HG02642 (cell line): ENCODE measurements at regions not wholly inside any gene's neighbourhood (a gene's known extent, or its start where the extent isn't known, plus 50 kb on each side); places are given as distances from the start of the nearest gene placed in this dataset.

Experiments
- ATAC-seq: cut with Tn5 transposase; IDR thresholded peaks from one replicate; pipeline ENCODE4 v1.9.1; 2021; ENCODE audit warnings: mild to moderate bottlenecking; ENCODE audit not compliant: unreplicated experiment, poor library complexity

DNA sequence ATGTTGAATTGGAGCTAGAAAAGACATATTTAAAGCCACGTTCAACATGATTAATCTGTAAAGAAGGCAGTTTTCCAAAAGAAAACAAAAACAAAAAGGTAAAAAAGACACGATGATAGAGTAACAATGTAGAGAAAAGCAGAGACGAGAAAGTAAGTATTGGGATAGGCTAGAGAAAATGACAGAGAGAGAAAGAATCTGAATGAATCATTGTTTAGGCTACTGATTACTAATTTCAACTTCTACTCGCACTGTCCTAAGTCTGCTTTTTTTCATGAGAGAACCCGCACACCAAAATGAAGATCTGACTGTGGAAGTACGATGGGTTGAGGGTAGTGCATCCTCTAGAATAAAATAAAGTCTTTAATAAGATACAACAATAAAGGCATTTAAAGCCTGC lies 1599.2 kb upstream of the TMEFF2 start:
- no peak for ATAC-seq

DNA sequence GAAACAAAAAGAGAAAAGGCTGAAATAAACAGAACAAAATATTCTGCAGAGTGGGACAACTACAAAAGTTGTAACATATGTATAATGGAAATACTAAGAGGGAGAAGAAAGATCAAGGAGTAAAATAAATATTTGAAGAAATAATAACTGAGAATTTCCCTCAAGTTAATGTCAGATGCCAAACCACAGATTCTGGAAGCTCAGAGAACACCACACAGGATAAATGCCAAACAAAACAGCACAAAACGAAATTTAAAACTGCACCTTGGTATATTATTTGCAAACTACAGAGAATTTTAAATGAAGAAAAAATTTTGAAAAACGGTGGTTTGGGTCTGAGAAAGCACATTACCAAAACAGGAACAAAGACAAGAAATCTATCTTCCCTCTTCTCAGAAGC lies 1588.9 kb upstream of the TMEFF2 start:
- ATAC-seq, result no peak

DNA sequence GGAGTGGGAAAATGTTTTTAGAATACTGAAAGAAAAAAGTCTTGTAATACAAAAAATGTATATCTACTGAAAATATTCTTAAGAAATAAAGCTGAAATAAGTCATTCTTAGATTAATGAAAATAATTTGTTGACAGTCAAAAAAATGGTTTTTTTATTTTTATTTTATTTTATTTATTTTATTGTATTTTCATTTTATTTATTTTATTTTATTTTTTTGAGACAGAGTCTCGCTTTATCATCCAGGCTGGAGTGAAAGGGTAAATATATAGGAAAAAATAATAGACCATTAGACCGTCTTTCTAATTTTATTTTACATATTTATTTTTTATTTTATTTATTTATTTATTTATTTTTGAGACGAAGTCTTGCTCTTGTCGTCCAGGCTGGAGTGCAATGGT lies 1583.6 kb upstream of the TMEFF2 start:
- ATAC-seq, result no peak

GRCh38 chr2:193776988-193777387 lies 1582.3 kb upstream of the TMEFF2 start:
- no peak for ATAC-seq

GRCh38 chr2:193774166-193774565 lies 1579.4 kb upstream of the TMEFF2 start:
- no peak for ATAC-seq

DNA sequence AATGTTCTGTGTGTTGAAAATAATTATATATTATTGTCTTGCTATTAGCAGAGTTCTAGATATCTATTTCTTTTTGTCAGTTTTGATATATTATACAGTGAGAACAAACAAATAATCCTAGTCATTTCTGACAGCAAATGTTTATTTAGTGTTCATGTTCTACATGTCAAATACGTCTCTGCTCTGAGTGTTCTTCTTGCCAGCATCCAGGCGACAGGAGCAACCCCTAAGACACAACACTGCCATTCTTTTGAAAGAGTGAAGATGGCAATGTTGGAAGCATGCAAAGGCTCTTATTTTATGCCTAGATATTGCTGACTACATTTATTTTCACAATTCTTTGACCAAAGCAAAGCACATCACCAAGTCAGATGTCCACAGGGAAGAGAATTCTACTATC lies 1556.6 kb upstream of the TMEFF2 start:
- no peak for ATAC-seq

DNA sequence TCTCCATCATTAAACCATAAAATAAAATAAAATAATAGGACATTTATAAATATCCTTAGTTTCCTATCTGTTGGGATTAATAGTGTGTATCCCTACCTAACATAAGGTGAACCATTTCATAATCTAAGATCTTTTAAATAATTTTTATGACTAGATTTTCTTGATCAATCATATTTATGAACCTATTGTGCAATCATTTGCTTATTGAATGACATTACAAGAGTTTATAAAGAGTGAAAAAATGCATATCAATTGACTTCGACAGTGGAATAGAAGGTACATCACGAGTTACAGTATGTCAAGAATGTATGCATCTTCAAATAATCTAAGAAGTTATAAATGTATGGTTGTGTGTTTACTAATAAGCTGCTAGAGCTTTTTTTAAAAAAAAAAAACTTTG lies 1554.8 kb upstream of the TMEFF2 start:
- ATAC-seq, result no peak

DNA sequence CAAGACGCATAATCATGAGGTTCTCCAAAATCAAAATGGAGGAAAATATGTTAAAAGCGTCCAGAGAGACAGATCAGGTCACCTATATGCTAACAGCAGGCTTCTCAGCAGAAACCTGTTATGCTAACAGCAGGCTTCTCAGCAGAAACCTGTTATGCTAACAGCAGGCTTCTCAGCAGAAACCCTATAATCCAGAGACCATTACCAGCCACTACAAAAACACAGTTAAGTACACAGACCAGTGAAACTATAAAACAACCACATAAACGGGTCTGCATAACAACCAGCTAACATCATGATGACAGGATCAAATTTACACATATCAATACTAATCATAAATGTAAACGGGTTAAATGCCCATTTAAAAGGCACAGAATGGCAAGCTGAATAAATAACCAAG lies 1548.4 kb upstream of the TMEFF2 start:
- no peak for ATAC-seq

DNA sequence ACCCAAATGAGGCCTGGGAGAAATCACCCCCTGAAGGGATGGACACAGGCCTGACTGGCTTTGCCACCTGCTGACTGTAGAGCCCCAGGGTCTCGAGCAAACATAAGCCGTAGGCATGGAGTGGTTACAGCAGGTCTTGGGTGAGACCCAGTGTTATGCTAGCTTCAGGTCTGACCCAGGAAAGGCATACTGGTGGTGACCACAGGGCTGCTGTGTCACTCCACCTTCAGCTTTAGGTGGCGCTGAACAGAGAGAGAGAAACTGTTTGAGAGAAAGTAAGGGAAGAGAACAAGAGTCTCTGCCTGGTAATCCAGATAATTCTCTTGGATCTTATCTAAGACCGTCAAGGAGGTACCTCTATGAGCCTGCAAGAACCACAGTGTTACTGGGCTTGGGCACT lies 1544.2 kb upstream of the TMEFF2 start:
- no peak for ATAC-seq

- no peak for ATAC-seq
These were observed 1518.2 kb upstream of the TMEFF2 start for GRCh38 chr2:193712912-193713311.

- ATAC-seq, result no peak
These were observed 1508.7 kb upstream of the TMEFF2 start for GRCh38 chr2:193703411-193703810.

DNA sequence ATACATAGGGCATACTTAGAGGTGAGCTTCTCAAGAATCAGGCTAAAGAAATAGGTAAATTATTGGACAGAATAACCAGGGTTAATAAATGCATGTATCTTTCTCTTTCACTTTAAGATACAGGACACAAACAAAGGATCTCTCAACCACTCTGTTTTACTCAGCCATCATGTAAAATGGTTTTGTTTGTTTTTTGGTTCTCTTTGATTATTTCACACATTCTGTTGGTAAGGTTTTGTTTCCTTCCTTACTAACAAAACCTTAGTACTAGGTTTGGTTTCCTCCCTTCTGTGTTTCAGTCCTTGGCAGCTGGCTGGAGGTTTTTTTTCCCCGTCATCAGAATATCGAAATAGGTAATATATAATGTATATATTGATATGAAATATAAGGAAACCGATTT lies 1506.8 kb upstream of the TMEFF2 start:
- no peak for ATAC-seq

DNA sequence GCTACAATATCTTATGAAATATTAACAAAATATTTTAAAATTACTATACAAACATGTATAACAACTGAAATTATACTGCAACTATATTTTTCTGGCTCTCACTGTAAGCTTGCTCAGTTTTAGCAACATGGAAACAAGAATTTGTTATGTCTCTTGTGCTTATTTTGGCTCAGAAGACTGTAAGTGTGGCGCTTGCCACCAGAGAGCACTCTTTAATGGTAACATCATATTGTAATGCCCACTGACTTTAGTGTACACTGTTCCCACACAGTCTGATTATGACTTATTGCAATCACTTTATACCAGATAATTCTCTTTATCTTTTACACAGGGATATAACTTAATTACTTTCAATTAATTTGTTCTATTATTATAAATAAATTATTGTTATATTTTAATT lies 1500.6 kb upstream of the TMEFF2 start:
- ATAC-seq, result no peak

GRCh38 chr2:193693758-193694157 lies 1499.0 kb upstream of the TMEFF2 start:
- no peak for ATAC-seq

DNA sequence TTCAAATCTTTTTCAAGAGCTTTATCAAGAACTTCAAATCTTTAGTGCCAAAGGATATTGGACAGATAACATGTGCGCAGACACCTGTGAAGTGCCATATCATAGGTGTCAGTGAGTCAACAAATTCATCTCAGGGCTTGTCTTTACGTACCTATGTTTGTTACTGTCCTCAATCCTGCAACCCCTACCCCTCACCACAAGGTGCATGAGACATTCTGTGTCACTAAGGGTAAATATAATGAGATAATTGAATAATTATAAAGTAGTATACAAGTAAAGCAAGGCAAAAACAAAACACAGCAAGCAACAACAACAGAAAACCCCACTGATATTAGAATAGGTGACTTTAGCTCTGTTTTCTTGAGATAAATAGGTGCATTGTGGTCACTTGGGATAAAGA lies 1495.8 kb upstream of the TMEFF2 start:
- no peak for ATAC-seq

GRCh38 chr2:193687195-193687594 lies 1492.5 kb upstream of the TMEFF2 start:
- no peak for ATAC-seq

- ATAC-seq, result no peak
These were observed 1485.1 kb upstream of the TMEFF2 start for GRCh38 chr2:193679847-193680246.

DNA sequence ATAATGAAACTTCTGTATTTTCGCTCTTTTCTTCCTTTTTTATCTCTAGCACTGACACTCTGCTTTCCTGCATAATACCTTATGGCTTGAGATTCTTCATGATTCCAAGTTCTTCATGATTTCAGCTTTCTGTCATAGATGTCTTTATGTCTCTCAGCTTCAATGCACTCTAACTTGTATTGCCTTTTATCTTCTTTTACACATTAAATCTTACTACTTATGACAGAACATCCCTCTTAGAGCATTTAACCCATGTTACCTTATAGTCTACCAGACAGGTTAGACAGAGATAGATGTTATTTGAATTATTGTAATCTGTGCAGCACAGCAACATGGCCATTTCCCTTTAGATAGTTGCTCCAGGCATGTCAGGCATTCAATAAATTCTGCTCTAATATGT lies 1475.7 kb upstream of the TMEFF2 start:
- no peak for ATAC-seq

- ATAC-seq, result peak; percentile 59
These were observed 1474.0 kb upstream of the TMEFF2 start for GRCh38 chr2:193668557-193669323.

GRCh38 chr2:193627927-193628272 lies 1433.2 kb upstream of the TMEFF2 start:
- no peak for ATAC-seq

DNA sequence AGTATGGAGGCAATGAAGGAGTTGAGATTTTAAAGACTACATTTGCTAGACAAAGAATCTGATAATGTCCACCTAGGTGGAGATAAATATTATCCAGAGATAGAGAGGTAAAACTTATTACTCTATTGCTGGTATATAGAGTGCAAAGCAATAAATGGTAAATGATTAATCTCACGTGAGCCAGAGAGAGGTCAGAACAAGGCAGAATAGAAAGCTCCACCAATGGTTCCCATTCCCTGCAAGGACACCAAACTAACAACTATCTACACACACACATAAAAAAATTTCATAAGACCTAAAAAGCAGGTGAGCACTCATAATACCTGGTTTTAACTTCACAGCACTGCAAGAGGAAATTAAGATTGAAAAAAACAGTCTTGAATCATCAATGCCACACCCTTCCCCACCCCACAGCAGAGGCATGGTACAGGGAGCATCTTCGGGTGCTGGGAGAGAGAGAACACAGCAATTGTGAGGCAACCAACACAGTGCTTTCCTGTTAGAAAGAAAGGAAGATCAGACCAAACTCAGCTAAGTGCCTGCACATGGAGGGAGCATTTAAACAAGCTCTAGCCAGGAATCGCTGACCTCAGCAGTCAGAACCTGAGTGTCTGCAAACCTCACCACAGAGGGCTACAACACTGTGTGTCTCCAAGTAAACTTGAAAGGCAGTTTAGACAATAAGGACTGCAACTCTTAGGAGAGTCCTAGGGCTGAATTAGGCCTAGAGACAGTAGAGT lies 1432.6 kb upstream of the TMEFF2 start:
- ATAC-seq, result no peak

- ATAC-seq, result no peak
These were observed 1413.7 kb upstream of the TMEFF2 start for GRCh38 chr2:193608451-193608850.
